Neuron (in vitro differentiated cells): ENCODE measurements at regions not wholly inside any gene's neighbourhood (a gene's known extent, or its start where the extent isn't known, plus 50 kb on each side); places are given as distances from the start of the nearest gene placed in this dataset.

Experiments
- H2AFZ ChIP-seq: one replicate; pipeline ENCODE4 v1.6.1; 2013; ENCODE audit warnings: low read depth, mild to moderate bottlenecking, inconsistent platforms, low read length, moderate library complexity
- H3K27me3 ChIP-seq: one replicate; pipeline ENCODE4 v1.6.1; 2013; ENCODE audit warnings: low read length; ENCODE audit not compliant: insufficient read depth
- H3K36me3 ChIP-seq: one replicate; pipeline ENCODE4 v1.6.1; 2013; ENCODE audit warnings: low read length; ENCODE audit not compliant: insufficient read depth
- H3K4me1 ChIP-seq: one replicate; pipeline ENCODE4 v1.6.1; 2013; ENCODE audit warnings: low read length; ENCODE audit not compliant: insufficient read depth
- H3K4me3 ChIP-seq: 2 replicates; pipeline ENCODE4 v1.5.1; 2013; ENCODE audit warnings: mild to moderate bottlenecking, low read length, moderate library complexity
- H3K9me3 ChIP-seq: one replicate; pipeline ENCODE4 v1.6.1; 2013; ENCODE audit warnings: low read length

DNA sequence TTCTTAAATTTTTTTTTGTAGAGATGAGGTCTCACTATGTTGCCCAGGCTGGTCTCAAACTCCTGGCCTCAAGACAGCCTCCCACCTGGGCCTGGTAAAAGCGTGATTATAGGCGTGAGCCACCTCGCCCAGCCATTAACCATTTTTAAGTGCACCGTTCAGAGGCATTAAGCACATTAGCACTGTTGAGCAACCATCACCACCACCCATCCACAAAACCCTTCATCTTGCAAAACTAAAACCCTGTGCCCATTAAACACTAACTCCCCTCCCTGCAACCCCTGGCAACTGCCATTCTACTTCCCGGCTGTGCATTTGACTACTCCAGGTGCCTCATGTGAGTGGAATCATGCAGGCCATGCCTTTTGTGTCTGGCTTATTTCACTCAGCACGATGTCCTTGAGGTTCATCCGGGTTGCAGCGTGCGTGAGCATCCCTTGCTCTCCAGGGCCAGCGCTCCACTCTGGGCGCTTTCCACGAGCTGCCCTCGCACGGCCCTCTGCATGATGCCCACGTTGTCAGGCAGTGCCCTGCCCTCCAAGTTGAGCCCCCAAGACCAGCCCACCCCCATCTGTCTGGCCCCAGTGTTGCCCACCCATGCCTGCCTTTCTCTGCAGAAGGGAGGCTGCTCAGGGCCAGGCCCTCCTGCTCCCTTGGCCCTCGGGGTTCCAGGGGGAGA is 63.0 kb upstream of the GLI2 start:
- Histone ChIP-seq H3K4me3 (no peak overlapping the region), H2AFZ (no peak overlapping the region), H3K9me3 (no peaks in the 10 kb centered on the region), H3K4me1 (no peaks in the 10 kb centered on the region), H3K27me3 (peaks cover 33% of the 10 kb centered on the region), H3K36me3 (no peaks in the 10 kb centered on the region)

DNA sequence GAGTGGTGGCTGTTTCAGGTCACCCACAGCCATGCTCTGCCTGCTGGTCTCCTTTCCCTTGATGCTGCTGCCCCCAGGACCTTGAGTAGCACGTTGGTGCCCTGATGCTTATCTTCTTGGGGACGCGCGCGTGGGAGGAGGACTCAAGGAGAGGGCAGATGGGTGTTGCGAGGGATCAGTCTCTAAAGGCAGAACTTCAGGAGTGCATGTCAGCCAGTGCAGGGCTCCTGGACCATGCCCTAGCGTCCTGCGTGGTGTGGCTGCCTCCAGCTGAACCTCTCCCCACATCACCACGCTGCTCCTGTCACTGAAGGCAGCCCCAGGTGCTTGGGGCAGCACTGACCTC is 62.5 kb upstream of the GLI2 start:
- no peaks in the 10 kb centered on the region for H3K4me1 ChIP-seq

DNA sequence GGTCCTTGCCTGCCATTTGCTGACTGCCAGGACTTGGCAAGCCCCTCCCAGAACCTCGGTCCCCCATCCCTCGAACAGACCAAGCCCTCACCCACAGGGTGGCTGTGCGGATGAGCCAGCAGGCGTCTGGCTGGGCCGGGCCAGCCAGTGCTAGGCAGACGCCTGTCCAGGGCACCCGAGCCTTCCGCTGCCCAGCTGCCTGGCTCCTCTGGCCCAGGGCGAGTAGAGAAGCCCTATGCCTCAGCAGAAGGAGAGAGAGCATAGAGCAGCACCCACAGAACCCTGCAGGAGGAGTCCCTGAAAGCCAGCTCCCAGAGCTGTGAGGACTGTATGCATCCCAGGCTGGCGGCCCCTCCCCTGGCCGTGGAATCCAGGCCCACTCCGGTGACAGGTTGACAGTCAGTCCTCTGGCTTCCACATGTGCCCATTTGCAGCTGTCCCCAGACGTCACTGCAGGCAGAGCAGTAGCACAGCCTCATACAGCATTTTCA is 62.1 kb upstream of the GLI2 start:
- peaks cover 37% of the 10 kb centered on the region for H3K27me3 ChIP-seq
- H3K36me3 ChIP-seq, result no peaks in the 10 kb centered on the region
- H3K4me1 ChIP-seq, result no peaks in the 10 kb centered on the region
- H3K4me3 ChIP-seq, result no peak overlapping the region
- H2AFZ ChIP-seq, result no peak overlapping the region
- no peaks in the 10 kb centered on the region for H3K9me3 ChIP-seq

More for the DNA sequence above, 62.5 kb upstream of the GLI2 start:
- no peak overlapping the region for H2AFZ ChIP-seq
- H3K27me3 ChIP-seq, result peaks cover 37% of the 10 kb centered on the region
- H3K4me3 ChIP-seq, result no peak overlapping the region
- H3K9me3 ChIP-seq, result no peaks in the 10 kb centered on the region
- H3K36me3 ChIP-seq, result no peaks in the 10 kb centered on the region

DNA sequence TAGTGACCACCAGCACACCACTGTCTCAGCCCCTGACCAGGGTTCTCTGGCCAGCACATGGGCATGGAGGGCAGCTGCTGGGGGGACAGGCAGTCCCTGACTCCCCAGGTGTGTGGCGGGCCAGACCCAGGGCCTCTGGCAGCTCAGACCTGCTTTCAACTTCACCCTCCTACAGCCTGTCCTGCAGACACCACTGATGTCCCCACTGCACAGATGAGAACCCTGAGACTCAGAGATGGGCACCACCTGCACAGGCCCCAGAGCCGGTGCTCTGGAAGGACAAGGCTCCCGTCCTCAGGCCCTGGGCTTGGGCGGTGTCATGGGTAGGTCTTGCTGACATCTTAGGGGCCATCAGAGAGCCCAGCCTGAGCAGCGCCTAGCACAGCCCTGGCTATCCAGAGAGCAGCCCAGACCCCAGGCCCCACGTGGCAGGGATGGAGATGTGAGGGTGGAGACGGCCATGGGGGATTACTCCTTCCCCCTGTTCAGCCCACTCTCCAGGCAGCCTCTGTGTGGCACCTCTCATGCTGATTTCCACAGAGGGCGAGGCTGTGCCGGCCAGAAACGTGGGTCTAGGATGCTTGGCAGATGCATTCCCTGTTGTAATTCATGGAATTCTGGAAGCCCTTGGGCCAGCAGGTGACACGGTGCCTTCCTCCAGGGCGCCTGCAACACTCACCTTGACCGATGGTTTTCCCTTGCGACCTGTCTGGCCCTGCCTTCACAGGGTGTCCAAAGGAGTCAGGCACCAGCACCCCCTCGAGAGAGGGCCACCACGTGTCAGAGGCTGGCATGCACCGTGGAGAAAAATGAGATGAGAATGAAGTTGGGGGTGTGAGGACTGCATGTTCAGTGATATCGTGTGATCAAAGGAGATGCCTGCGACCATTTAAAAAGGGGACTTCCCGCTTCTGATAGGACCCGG is 61.2 kb upstream of the GLI2 start:
- H2AFZ ChIP-seq, result no peak overlapping the region
- peaks cover 43% of the 10 kb centered on the region for H3K27me3 ChIP-seq
- no peaks in the 10 kb centered on the region for H3K36me3 ChIP-seq
- H3K4me1 ChIP-seq, result no peaks in the 10 kb centered on the region
- no peaks in the 10 kb centered on the region for H3K9me3 ChIP-seq
- no peak overlapping the region for H3K4me3 ChIP-seq

DNA sequence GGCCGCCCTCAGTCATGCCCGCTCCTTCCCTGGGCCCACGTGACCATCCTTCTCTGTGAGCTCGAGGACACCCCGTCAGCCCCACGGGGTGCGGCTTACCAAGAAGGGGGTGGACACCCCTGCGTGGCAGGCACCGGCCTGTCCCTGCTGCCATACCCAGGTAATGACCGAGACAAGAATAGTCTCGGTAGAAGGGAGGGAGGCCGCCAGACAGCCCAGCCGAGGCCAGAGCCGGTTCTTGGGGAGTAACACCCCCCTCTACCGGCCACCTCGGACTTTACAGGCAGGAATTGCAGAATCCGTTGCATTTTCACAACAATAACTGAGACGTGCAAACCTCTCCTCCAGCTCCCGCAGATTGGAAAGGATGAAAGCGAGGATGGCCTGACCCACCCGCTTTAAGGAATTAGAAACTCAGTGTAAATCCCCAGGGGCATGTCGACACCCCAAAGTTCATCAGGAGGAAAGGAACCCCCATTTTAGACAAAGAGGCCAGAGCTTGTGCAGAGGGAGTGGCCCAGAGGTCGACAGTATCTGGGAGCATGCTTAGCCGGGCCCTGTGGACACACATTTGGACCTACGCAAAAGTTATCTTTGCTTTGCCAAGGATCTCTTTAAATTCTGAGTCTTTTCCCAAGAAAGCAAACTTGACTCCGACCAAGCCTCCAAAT is 60.1 kb upstream of the GLI2 start:
- peaks cover 45% of the 10 kb centered on the region for H3K27me3 ChIP-seq
- H2AFZ ChIP-seq, result no peak overlapping the region
- no peak overlapping the region for H3K4me3 ChIP-seq
- H3K9me3 ChIP-seq, result no peaks in the 10 kb centered on the region
- no peaks in the 10 kb centered on the region for H3K4me1 ChIP-seq
- no peaks in the 10 kb centered on the region for H3K36me3 ChIP-seq

DNA sequence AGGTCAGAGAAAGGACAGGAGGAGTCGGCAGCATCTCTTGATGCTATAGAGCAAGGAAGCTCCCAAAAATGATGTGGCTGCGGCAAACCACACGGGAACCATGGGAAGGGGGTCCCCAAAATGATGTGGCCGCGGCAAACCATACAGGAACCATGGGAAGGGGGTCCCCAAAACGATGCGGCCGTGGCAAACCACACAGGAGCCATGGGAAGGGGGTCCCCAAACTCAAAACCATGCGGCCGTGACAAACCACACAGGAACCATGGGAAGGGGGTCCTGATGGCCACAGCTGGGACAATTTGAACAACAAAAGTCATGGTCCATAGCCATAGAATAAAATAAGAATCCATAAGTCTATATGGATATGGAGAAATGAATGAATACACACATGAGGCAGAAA is 58.4 kb upstream of the GLI2 start:
- H3K9me3 ChIP-seq, result no peaks in the 10 kb centered on the region
- H3K4me1 ChIP-seq, result no peaks in the 10 kb centered on the region
- H3K27me3 ChIP-seq, result peaks cover 44% of the 10 kb centered on the region
- H3K36me3 ChIP-seq, result no peaks in the 10 kb centered on the region
- H3K4me3 ChIP-seq, result no peak overlapping the region
- H2AFZ ChIP-seq, result no peak overlapping the region

DNA sequence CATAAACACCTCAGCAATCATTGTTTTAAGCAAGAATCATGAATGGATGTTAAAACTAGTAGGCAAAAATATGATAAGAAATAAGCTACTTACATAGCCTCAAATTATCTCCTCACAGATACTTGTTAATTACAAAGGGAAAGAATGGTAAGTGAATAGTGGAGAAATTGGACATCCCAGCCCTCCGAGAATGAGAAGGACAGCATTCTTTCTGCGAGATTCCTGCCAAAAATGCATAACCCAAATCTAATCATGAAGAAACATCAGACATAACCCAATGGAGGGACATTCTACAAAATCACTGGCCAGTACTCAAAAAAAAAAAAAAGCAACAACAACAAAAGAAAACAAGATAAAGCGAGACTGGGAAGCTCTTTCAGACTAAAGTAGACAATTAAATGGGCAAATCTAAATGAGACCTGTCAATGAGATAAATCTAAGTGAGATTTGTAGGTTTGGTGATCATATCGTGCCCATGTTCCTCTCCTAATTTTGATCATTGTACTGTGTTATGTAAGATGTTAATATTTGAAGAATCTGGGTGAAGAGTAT is 57.9 kb upstream of the GLI2 start:
- Histone ChIP-seq H2AFZ (no peak overlapping the region), H3K4me1 (no peaks in the 10 kb centered on the region), H3K9me3 (no peaks in the 10 kb centered on the region), H3K4me3 (no peak overlapping the region), H3K27me3 (peaks cover 42% of the 10 kb centered on the region), H3K36me3 (no peaks in the 10 kb centered on the region)

DNA sequence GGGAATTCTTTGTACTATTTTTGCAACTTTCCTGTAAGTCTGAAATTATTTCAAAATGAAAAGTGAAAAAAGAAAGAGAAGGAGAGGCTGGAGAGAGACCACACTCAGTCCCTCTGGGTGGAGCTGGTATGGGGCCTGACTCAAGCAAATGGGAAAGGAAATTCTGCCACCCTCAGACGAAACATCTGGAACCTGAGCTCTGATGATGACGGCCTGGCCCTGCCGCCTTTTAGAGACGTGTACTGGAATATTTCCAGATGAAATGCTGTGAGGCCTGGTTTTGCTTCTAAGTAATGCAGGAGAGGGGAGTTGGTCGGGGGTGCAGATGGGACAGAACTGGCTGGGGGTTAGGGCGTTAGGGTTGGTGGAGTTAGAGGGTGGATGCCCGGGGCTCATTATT is 57.4 kb upstream of the GLI2 start:
- Histone ChIP-seq H3K9me3 (no peaks in the 10 kb centered on the region), H3K36me3 (no peaks in the 10 kb centered on the region), H3K4me3 (no peak overlapping the region), H3K27me3 (peaks cover 37% of the 10 kb centered on the region), H3K4me1 (no peaks in the 10 kb centered on the region), H2AFZ (no peak overlapping the region)

DNA sequence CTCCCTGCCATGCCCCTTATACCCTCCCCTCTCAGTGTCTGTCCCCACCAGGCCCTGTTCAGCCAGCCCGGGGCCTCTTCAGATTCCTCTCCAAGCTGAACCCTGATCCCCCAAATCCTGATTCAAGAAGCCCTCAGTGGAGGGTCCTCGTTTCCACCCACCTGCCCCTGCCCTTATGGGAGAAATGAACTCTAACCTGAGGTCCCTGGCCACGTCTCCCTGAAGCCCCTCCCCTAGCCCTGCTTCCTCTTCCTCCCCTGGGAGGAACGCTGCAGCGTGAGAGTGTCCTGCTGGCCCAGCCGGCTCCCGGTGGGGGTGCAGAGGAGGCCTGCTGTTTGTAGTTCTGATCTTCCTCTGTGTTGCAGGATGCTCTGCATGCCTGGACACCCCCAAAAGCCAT is 56.7 kb upstream of the GLI2 start:
- H3K9me3 ChIP-seq, result no peaks in the 10 kb centered on the region
- no peaks in the 10 kb centered on the region for H3K4me1 ChIP-seq
- H3K4me3 ChIP-seq, result no peak overlapping the region
- no peak overlapping the region for H2AFZ ChIP-seq
- H3K27me3 ChIP-seq, result peaks cover 30% of the 10 kb centered on the region
- H3K36me3 ChIP-seq, result no peaks in the 10 kb centered on the region

DNA sequence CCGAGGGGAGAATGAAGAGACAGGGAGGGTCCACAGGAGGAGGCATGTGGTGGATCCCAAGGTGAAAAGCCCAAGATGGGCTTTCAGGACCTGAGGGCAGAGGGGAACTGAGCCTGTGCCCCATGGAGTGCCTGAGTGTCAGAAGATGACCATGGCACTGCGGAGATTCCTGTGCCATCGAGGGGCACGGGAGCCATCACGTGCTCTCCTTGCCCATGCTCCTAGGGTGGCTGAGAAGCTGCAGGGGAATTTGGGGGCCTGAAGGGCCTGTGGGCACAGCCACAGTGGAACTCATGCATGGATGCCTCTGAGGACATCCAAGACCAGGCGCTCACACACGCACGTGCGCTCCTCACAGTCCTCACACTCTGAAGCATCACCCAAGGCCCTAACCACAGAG is 56.1 kb upstream of the GLI2 start:
- Histone ChIP-seq H3K9me3 (no peaks in the 10 kb centered on the region), H3K27me3 (peaks cover 25% of the 10 kb centered on the region), H3K4me3 (no peak overlapping the region), H3K4me1 (no peaks in the 10 kb centered on the region), H3K36me3 (no peaks in the 10 kb centered on the region), H2AFZ (no peak overlapping the region)

DNA sequence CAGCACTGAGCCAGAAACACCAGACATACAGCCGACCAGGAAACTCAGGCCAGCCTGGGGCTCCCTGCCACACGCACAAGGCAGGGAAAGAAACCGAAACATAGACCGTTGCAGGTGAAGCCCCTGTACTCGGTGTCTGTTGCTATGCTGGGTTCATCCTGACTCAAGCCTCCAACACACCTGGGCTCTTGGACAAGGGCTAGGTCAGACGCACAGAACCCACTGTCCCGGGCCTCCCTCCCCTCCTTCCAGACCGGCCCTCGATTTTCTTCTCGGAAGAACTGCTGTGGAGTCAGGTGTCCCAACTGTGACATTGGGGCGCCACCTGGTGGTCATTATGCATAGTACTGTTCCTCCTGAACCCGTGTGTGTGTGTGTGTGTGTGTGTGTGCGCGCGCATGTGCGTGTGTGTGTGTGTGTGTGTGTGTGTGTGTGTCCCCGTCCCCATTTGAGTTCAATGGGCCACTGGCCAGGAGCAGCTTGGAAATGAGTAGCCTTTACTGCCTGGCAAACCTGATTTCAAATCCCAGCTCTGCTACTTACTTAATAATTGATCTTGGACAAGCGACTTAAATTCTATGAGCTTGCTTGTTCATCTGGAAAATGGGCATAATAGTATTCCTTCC is 55.4 kb upstream of the GLI2 start:
- H3K4me1 ChIP-seq, result no peaks in the 10 kb centered on the region

DNA sequence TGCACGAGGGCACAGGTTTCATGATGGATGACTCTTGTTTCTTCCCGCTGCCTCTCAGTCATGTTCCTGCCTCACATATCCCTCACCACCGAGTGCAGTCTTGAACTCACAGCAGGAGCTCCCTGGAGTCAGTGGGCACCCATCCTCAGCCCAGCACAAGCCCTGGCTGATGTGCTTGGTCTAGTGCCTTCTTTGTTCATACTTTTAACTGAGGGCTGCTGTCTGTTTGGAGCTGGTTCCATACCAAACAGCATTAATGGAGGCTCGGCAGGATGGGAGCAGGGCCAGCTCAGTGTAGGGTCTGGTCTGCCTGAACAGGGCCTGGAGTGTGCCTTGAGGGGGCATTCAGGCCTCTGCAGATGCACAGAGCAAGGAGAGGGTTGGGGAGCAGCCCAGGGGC is 54.5 kb upstream of the GLI2 start:
- H3K4me1 ChIP-seq, result no peaks in the 10 kb centered on the region
- H3K27me3 ChIP-seq, result peaks cover 21% of the 10 kb centered on the region
- H3K36me3 ChIP-seq, result no peaks in the 10 kb centered on the region
- H3K9me3 ChIP-seq, result no peaks in the 10 kb centered on the region
- no peak overlapping the region for H3K4me3 ChIP-seq
- no peak overlapping the region for H2AFZ ChIP-seq

More for the DNA sequence above, 55.4 kb upstream of the GLI2 start:
- Histone ChIP-seq H3K27me3 (peaks cover 21% of the 10 kb centered on the region), H3K9me3 (no peaks in the 10 kb centered on the region), H3K4me3 (no peak overlapping the region), H2AFZ (no peak overlapping the region), H3K36me3 (no peaks in the 10 kb centered on the region)
